ENCODE measurements at regions not wholly inside any gene's neighbourhood (a gene's known extent, or its start where the extent isn't known, plus 50 kb on each side); places are given as distances from the start of the nearest gene placed in this dataset.

DNA sequence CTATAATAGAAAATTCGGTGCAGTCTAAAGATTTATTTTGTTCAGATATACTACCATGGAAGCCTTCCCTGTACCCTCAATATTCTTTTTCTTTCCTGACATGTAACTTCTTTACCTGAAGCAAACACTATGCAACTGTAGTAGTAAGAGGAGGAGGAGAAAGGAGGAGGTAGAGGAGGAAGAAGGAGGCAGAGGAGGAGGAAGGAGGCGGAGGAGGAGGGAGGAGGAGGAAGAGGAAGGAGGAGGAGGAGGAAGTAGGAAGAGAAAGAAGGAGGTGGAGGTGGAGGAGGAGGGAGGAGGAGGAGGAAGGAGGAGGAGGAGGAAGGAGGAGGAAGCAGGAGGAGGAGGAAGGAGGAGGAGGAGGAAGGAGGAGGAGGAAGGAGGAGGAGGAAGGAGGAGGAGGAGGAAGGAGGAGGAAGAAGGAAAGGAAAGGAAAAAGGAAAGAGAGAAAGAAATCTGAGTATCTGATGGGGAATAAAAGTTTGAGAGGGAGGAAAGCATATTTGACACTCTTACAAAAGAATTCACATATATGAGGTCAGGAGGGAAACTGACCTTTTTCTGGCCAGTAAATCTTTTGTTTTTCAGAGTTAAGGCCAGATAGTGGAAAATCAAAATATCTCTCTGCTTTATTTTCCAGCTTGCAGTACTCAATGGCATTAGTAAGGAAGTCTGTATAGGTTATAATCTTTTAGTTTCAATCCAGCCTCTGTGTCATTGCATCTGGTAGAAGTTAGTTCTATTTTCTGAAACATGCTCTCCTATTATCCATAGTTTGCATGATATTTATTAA lies 114.5 kb upstream of the LPAR1 start (continued):
- TF ChIP-seq GABPB1 (CRISPR knock-in tag; IDR thresholded peaks at IDR 0.05) (no peak), NR3C1 (CRISPR knock-in tag; conservative IDR thresholded peaks at IDR 0.05; ENCODE audit: low read depth) (no peak), SMAD4 (CRISPR knock-in tag; IDR thresholded peaks at IDR 0.05) (no peak), CREM (CRISPR knock-in tag; IDR thresholded peaks at IDR 0.05) (no peak), ZNF317 (CRISPR knock-in tag; IDR thresholded peaks at IDR 0.05; ENCODE audit: borderline replicate concordance, low read depth) (no peak)
- TF ChIP-seq, protein P1, sequence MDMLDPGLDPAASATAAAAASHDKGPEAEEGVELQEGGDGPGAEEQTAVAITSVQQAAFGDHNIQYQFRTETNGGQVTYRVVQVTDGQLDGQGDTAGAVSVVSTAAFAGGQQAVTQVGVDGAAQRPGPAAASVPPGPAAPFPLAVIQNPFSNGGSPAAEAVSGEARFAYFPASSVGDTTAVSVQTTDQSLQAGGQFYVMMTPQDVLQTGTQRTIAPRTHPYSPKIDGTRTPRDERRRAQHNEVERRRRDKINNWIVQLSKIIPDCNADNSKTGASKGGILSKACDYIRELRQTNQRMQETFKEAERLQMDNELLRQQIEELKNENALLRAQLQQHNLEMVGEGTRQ (CRISPR knock-in tag; IDR thresholded peaks at IDR 0.05) = no peak

DNA sequence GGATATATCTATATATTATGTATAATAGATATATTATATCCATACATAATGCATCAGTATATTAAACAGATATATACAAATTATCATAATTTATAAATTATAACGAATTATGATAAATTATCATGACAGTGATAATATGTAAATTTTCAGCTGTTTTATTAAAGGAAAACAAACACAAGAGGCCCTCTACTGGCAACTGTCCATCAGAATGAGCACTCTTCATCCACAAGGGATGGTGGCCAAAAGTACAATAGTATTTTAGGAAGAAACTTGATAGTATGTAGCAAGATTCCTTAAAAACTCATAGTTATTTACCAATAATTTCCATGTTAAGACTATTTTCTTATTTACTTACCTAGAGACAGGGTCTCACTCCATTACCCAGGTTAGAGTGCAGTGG lies 113.3 kb upstream of the LPAR1 start:
- TF ChIP-seq TEAD4 (CRISPR knock-in tag; IDR thresholded peaks at IDR 0.05) (no peak), ATF1 (CRISPR knock-in tag; IDR thresholded peaks at IDR 0.05) (no peak), TCF7 (CRISPR knock-in tag; IDR thresholded peaks at IDR 0.05; ENCODE audit: low read depth) (no peak), ZNF671 (CRISPR knock-in tag; IDR thresholded peaks at IDR 0.05) (no peak), OVOL2 (CRISPR knock-in tag; IDR thresholded peaks at IDR 0.05; ENCODE audit: borderline replicate concordance) (no peak), ZNF138 (CRISPR knock-in tag; conservative IDR thresholded peaks at IDR 0.05) (no peak), NR3C1 (CRISPR knock-in tag; conservative IDR thresholded peaks at IDR 0.05; ENCODE audit: low read depth) (no peak), ELF4 (CRISPR knock-in tag; IDR thresholded peaks at IDR 0.05; ENCODE audit: low read depth) (no peak), NFATC4 (CRISPR knock-in tag; IDR thresholded peaks at IDR 0.05) (no peak), IRF2 (CRISPR knock-in tag; IDR thresholded peaks at IDR 0.05; ENCODE audit: borderline replicate concordance, low read depth) (no peak), ZNF396 (CRISPR knock-in tag; IDR thresholded peaks at IDR 0.05; ENCODE audit: borderline replicate concordance) (no peak)
- TF ChIP-seq, protein P2, sequence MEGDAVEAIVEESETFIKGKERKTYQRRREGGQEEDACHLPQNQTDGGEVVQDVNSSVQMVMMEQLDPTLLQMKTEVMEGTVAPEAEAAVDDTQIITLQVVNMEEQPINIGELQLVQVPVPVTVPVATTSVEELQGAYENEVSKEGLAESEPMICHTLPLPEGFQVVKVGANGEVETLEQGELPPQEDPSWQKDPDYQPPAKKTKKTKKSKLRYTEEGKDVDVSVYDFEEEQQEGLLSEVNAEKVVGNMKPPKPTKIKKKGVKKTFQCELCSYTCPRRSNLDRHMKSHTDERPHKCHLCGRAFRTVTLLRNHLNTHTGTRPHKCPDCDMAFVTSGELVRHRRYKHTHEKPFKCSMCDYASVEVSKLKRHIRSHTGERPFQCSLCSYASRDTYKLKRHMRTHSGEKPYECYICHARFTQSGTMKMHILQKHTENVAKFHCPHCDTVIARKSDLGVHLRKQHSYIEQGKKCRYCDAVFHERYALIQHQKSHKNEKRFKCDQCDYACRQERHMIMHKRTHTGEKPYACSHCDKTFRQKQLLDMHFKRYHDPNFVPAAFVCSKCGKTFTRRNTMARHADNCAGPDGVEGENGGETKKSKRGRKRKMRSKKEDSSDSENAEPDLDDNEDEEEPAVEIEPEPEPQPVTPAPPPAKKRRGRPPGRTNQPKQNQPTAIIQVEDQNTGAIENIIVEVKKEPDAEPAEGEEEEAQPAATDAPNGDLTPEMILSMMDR (IDR thresholded peaks at IDR 0.05) = no peak
- TF ChIP-seq, protein P3, sequence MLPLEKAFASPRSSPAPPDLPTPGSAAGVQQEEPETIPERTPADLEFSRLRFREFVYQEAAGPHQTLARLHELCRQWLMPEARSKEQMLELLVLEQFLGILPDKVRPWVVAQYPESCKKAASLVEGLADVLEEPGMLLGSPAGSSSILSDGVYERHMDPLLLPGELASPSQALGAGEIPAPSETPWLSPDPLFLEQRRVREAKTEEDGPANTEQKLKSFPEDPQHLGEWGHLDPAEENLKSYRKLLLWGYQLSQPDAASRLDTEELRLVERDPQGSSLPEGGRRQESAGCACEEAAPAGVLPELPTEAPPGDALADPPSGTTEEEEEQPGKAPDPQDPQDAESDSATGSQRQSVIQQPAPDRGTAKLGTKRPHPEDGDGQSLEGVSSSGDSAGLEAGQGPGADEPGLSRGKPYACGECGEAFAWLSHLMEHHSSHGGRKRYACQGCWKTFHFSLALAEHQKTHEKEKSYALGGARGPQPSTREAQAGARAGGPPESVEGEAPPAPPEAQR (CRISPR knock-in tag; IDR thresholded peaks at IDR 0.05) = no peak
- TF ChIP-seq, protein P4, sequence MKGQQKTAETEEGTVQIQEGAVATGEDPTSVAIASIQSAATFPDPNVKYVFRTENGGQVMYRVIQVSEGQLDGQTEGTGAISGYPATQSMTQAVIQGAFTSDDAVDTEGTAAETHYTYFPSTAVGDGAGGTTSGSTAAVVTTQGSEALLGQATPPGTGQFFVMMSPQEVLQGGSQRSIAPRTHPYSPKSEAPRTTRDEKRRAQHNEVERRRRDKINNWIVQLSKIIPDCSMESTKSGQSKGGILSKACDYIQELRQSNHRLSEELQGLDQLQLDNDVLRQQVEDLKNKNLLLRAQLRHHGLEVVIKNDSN (CRISPR knock-in tag; IDR thresholded peaks at IDR 0.05) = no peak
- TF ChIP-seq, protein P5, sequence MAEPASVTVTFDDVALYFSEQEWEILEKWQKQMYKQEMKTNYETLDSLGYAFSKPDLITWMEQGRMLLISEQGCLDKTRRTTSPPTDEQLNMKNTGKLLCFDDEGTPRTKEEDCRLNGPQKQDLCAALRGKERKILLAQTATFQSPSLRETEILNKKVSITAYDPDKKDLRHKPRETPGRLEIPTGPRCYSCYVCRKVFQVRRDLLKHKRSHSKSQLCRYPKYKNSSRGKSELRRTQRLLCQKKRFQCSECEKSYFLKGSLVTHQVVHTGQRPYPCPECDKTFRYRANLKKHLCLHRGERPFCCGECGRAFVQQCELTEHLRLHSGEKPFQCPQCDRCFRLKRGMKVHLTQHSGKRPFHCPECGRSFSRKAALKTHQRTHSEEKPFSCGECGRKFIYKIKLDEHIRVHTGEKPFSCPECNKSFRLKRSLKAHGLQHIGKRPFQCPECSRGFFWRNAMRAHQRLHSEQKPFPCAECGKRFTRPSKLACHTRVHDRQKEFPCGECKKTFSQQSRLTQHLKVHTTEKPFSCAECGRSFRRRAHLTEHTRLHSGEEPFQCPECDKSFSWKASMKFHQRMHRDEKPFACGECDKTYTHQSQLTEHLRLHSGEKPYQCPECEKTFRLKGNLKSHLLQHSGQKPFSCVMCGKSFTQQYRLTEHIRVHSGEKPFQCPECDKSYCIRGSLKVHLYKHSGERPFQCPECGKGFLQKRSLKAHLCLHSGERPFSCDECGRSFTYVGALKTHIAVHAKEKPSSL (CRISPR knock-in tag; conservative IDR thresholded peaks at IDR 0.05) = no peak
- no peak for DNase-seq (ENCODE audit: low spot score)
- no peak overlapping the region for H3K4me3 Mint-ChIP-seq
- no peaks in the 10 kb centered on the region for H3K9me3 Mint-ChIP-seq
- H3K4me1 Mint-ChIP-seq = 0 out of 2 replicates have a peak, but pooled peaks cover 4% of the 10 kb centered on the region
- H3K27me3 Mint-ChIP-seq (ENCODE audit: low read depth) = no peaks in the 10 kb centered on the region; the same call in 1 of the 2 replicates
- ChIA-PET POLR2A (no interaction called here), CTCF (no interaction called here)
- no peaks in the 10 kb centered on the region for H3K36me3 Mint-ChIP-seq
- no peak overlapping the region for H3K27ac Mint-ChIP-seq
- ATAC-seq = no peak
